ENCODE measurements at regions not wholly inside any gene's neighbourhood (a gene's known extent, or its start where the extent isn't known, plus 50 kb on each side); places are given as distances from the start of the nearest gene placed in this dataset.

DNA sequence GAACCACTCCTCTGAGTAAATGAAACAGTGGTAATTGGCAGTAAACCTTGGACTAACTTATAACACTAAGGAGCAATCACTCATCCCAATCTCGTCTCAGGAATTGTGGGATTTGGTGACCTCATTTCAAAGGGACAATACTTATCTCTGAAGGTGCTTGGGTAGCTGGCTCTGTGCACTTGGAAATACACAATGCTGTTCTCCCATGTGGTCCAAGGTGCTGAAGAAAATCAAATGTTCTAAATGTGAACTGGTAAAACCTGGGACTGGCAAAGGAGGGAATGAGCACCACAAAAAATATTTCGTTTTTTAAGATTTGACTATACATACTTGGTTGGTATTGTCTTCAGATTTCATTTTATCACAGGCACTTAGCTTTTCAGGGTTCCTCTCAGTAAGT, 1193.0 kb downstream of the SORCS1 start:
- Histone ChIP-seq H3K9ac (ENCODE audit: low read length) (no peak overlapping the region), H3K27me3 (ENCODE audit: low read length) (no peaks in the 10 kb centered on the region), H3K4me3 (ENCODE audit: insufficient read depth, low read length, poor library complexity, severe bottlenecking) (no peak overlapping the region), H3K36me3 (ENCODE audit: low read length) (no peaks in the 10 kb centered on the region), H3K79me2 (ENCODE audit: insufficient read depth, low read length) (no peaks in the 10 kb centered on the region), H3F3A (ENCODE audit: insufficient read depth) (no peaks in the 10 kb centered on the region), H3K27ac (ENCODE audit: low read depth, low read length) (no peak overlapping the region), H3K9me2 (replicated peaks; ENCODE audit: insufficient read depth, low read length) (no peaks in the 10 kb centered on the region), H4K20me1 (ENCODE audit: low read depth, low read length) (no peaks in the 10 kb centered on the region), H3K9me3 (ENCODE audit: insufficient read depth, low read length) (no peaks in the 10 kb centered on the region), H3K4me2 (ENCODE audit: low read depth, low read length, poor library complexity, severe bottlenecking) (no peak overlapping the region), H2AFZ (ENCODE audit: low read depth, low read length, severe bottlenecking) (no peak overlapping the region)
- TF ChIP-seq, protein P1, sequence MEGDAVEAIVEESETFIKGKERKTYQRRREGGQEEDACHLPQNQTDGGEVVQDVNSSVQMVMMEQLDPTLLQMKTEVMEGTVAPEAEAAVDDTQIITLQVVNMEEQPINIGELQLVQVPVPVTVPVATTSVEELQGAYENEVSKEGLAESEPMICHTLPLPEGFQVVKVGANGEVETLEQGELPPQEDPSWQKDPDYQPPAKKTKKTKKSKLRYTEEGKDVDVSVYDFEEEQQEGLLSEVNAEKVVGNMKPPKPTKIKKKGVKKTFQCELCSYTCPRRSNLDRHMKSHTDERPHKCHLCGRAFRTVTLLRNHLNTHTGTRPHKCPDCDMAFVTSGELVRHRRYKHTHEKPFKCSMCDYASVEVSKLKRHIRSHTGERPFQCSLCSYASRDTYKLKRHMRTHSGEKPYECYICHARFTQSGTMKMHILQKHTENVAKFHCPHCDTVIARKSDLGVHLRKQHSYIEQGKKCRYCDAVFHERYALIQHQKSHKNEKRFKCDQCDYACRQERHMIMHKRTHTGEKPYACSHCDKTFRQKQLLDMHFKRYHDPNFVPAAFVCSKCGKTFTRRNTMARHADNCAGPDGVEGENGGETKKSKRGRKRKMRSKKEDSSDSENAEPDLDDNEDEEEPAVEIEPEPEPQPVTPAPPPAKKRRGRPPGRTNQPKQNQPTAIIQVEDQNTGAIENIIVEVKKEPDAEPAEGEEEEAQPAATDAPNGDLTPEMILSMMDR (IDR thresholded peaks at IDR 0.05; ENCODE audit: insufficient read depth, low read length, poor library complexity, severe bottlenecking) = no peak
- TF ChIP-seq EZH2phosphoT487 (conservative IDR thresholded peaks at IDR 0.05; ENCODE audit: low read length) = no peak

DNA sequence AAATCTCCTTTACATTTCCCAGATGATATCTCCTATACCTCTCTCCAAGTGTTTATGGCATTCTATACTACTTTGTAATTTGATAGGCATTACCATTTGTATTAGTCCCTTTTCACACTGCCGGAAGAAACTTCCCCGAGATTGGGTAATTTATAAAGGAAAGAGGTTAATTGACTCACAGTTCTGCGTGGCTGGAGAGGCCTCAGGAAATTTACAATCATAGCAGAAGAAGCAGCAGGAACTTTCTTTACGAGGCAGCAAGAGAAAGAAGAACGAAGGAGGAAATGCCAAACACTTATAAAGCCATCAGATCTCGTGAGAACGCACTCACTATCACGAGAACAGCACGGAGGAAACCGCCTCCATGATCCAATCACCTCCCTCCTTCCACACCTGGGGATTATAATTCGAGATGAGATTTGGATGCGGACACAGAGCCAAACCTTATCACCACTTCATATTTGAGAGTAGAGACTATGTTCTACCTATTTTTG, 1194.6 kb downstream of the SORCS1 start:
- Histone ChIP-seq H3K79me2 (ENCODE audit: insufficient read depth, low read length) (no peaks in the 10 kb centered on the region), H4K20me1 (ENCODE audit: low read depth, low read length) (no peaks in the 10 kb centered on the region), H3K9me2 (replicated peaks; ENCODE audit: insufficient read depth, low read length) (no peaks in the 10 kb centered on the region), H2AFZ (ENCODE audit: low read depth, low read length, severe bottlenecking) (no peak overlapping the region), H3K27me3 (ENCODE audit: low read length) (no peaks in the 10 kb centered on the region), H3K4me2 (ENCODE audit: low read depth, low read length, poor library complexity, severe bottlenecking) (no peak overlapping the region), H3K36me3 (ENCODE audit: low read length) (no peaks in the 10 kb centered on the region), H3F3A (ENCODE audit: insufficient read depth) (no peaks in the 10 kb centered on the region), H3K27ac (ENCODE audit: low read depth, low read length) (no peak overlapping the region), H3K9ac (ENCODE audit: low read length) (no peak overlapping the region), H3K9me3 (ENCODE audit: insufficient read depth, low read length) (no peaks in the 10 kb centered on the region), H3K4me3 (ENCODE audit: insufficient read depth, low read length, poor library complexity, severe bottlenecking) (no peak overlapping the region)
- TF ChIP-seq EZH2phosphoT487 (conservative IDR thresholded peaks at IDR 0.05; ENCODE audit: low read length) = no peak
- TF ChIP-seq, protein P1 (IDR thresholded peaks at IDR 0.05; ENCODE audit: insufficient read depth, low read length, poor library complexity, severe bottlenecking) = no peak

- H4K20me1 ChIP-seq (ENCODE audit: low read depth, low read length) = no peaks in the 10 kb centered on the region
- no peaks in the 10 kb centered on the region for H3F3A ChIP-seq (ENCODE audit: insufficient read depth)
- no peaks in the 10 kb centered on the region for H3K9me3 ChIP-seq (ENCODE audit: insufficient read depth, low read length)
- H3K9ac ChIP-seq (ENCODE audit: low read length) = no peak overlapping the region
- no peak overlapping the region for H3K4me2 ChIP-seq (ENCODE audit: low read depth, low read length, poor library complexity, severe bottlenecking)
- no peaks in the 10 kb centered on the region for H3K9me2 ChIP-seq (replicated peaks; ENCODE audit: insufficient read depth, low read length)
- H3K36me3 ChIP-seq (ENCODE audit: low read length) = no peaks in the 10 kb centered on the region
- TF ChIP-seq, protein P1 (IDR thresholded peaks at IDR 0.05; ENCODE audit: insufficient read depth, low read length, poor library complexity, severe bottlenecking) = no peak
- no peak for TF ChIP-seq EZH2phosphoT487 (conservative IDR thresholded peaks at IDR 0.05; ENCODE audit: low read length)
- no peaks in the 10 kb centered on the region for H3K79me2 ChIP-seq (ENCODE audit: insufficient read depth, low read length)
- no peak overlapping the region for H2AFZ ChIP-seq (ENCODE audit: low read depth, low read length, severe bottlenecking)
- no peak overlapping the region for H3K27ac ChIP-seq (ENCODE audit: low read depth, low read length)
- no peak overlapping the region for H3K4me3 ChIP-seq (ENCODE audit: insufficient read depth, low read length, poor library complexity, severe bottlenecking)
- no peaks in the 10 kb centered on the region for H3K27me3 ChIP-seq (ENCODE audit: low read length)
These were observed 1195.8 kb downstream of the SORCS1 start for GRCh38 chr10:105968666-105969065.
